Karpas-422 (cell line): ENCODE measurements at regions not wholly inside any gene's neighbourhood (a gene's known extent, or its start where the extent isn't known, plus 50 kb on each side); places are given as distances from the start of the nearest gene placed in this dataset.

ENCODE experiments used
- DNase-seq: peaks from one replicate; pipeline ENCODE4 v3.0.0-alpha.2; 2015
- H2AFZ ChIP-seq: fragments of 200-600 bp; sonication (generic); 2 replicates; pipeline ENCODE4 v1.6.1; 2014; ENCODE audit warnings: antibody characterized with exemption, low read length, mixed read lengths
- H3K27ac ChIP-seq: fragments of 200-600 bp; sonication (generic); 2 replicates; pipeline ENCODE4 v1.5.1; 2014; ENCODE audit warnings: mild to moderate bottlenecking, low read length, moderate library complexity
- H3K27me3 ChIP-seq: fragments of 200-600 bp; sonication (generic); 2 replicates; pipeline ENCODE4 v1.6.1; 2014; ENCODE audit warnings: low read length, mixed read lengths
- H3K36me3 ChIP-seq: fragments of 200-600 bp; sonication (generic); 2 replicates; pipeline ENCODE4 v1.6.1; 2014; ENCODE audit warnings: low read length, mixed read lengths; ENCODE audit not compliant: insufficient read depth
- H3K4me1 ChIP-seq: fragments of 200-600 bp; sonication (generic); 2 replicates; pipeline ENCODE4 v1.6.1; 2014; ENCODE audit warnings: mild to moderate bottlenecking, low read length, mixed read lengths
- H3K4me2 ChIP-seq: fragments of 200-600 bp; sonication (generic); 2 replicates; pipeline ENCODE4 v1.6.1; 2014; ENCODE audit warnings: low read length, low read depth, mild to moderate bottlenecking; ENCODE audit not compliant: poor library complexity, severe bottlenecking
- H3K4me3 ChIP-seq: fragments of 200-600 bp; sonication (generic); 2 replicates; pipeline ENCODE4 v1.5.1; 2014; ENCODE audit warnings: mild to moderate bottlenecking, antibody characterized with exemption, low read length, mixed read lengths
- H3K79me2 ChIP-seq: fragments of 200-600 bp; sonication (generic); 2 replicates; pipeline ENCODE4 v1.6.1; 2014; ENCODE audit warnings: mild to moderate bottlenecking, low read length, mixed read lengths
- H3K9ac ChIP-seq: fragments of 200-600 bp; sonication (generic); 2 replicates; pipeline ENCODE4 v1.6.0; 2014; ENCODE audit warnings: low read length
- H3K9me2 ChIP-seq: fragments of 200-600 bp; sonication (generic), shearing (Covaris generic); replicated peaks from 2 replicates; pipeline ENCODE4 v1.6.0; 2014; ENCODE audit warnings: mild to moderate bottlenecking, low read length, moderate library complexity; ENCODE audit not compliant: insufficient read depth
- H3K9me3 ChIP-seq: fragments of 300-700, 200-600 bp; sonication (generic); 2 replicates; pipeline ENCODE4 v1.6.1; 2014; ENCODE audit warnings: low read length, mixed read lengths
- H4K20me1 ChIP-seq: fragments of 200-600 bp; sonication (generic); 2 replicates; pipeline ENCODE4 v1.6.1; 2014; ENCODE audit warnings: mild to moderate bottlenecking, antibody characterized with exemption, low read length, low read depth; ENCODE audit not compliant: insufficient read depth

GRCh38 chr13:111866731-111867245 lies 200.2 kb upstream of the SOX1 start:
- Histone ChIP-seq H3K9me3 (no peaks in the 10 kb centered on the region), H3K9ac (no peak overlapping the region), H3K36me3 (no peaks in the 10 kb centered on the region), H3K79me2 (no peaks in the 10 kb centered on the region), H3K4me2 (no peak overlapping the region), H3K27me3 (no peaks in the 10 kb centered on the region), H4K20me1 (no peaks in the 10 kb centered on the region), H2AFZ (no peak overlapping the region), H3K9me2 (no peaks in the 10 kb centered on the region), H3K4me1 (no peaks in the 10 kb centered on the region), H3K27ac (no peak overlapping the region), H3K4me3 (no peak overlapping the region)
- no peak for DNase-seq

DNA sequence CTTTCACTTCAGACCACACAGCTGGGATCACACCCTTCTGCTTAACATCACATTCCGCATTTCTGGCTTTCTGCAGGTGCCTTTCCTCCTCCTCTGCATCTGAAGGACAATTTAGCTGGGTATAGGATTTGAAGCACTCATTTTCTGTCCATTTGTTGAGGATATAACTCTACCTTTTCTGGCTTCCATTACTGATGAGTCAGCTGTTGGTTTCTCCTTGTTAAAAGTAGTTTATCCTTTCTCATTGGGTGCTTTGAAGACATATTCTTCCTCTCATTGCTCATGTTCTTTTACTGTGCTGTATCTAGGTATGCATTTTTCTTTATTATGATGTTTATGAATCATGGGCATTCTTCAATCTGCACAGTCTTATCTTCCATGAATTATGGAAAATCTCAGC lies 199.3 kb upstream of the SOX1 start:
- no peak for DNase-seq
- Histone ChIP-seq H3K4me2 (no peak overlapping the region), H3K27me3 (no peaks in the 10 kb centered on the region), H3K79me2 (no peaks in the 10 kb centered on the region), H2AFZ (no peak overlapping the region), H3K27ac (no peak overlapping the region), H3K4me3 (no peak overlapping the region), H3K4me1 (no peaks in the 10 kb centered on the region), H3K36me3 (no peaks in the 10 kb centered on the region), H3K9ac (no peak overlapping the region), H3K9me3 (no peaks in the 10 kb centered on the region), H3K9me2 (no peaks in the 10 kb centered on the region), H4K20me1 (no peaks in the 10 kb centered on the region)

- Histone ChIP-seq H3K27ac (no peak overlapping the region), H4K20me1 (no peaks in the 10 kb centered on the region), H3K79me2 (no peaks in the 10 kb centered on the region), H2AFZ (no peak overlapping the region), H3K9ac (no peak overlapping the region), H3K27me3 (no peaks in the 10 kb centered on the region), H3K4me3 (no peak overlapping the region), H3K36me3 (no peaks in the 10 kb centered on the region), H3K9me3 (no peaks in the 10 kb centered on the region), H3K9me2 (no peaks in the 10 kb centered on the region), H3K4me2 (no peak overlapping the region), H3K4me1 (no peaks in the 10 kb centered on the region)
- no peak for DNase-seq
Observed at GRCh38 chr13:111868716-111869115, 198.2 kb upstream of the SOX1 start.

- H3K4me1 ChIP-seq: no peaks in the 10 kb centered on the region
- H3K4me2 ChIP-seq: no peak overlapping the region
- H3K9me2 ChIP-seq: no peaks in the 10 kb centered on the region
- no peak overlapping the region for H2AFZ ChIP-seq
- H3K27me3 ChIP-seq: no peaks in the 10 kb centered on the region
- no peaks in the 10 kb centered on the region for H3K36me3 ChIP-seq
- no peak overlapping the region for H3K4me3 ChIP-seq
- H3K9me3 ChIP-seq: no peaks in the 10 kb centered on the region
- H3K27ac ChIP-seq: no peak overlapping the region
- H3K79me2 ChIP-seq: no peaks in the 10 kb centered on the region
- H3K9ac ChIP-seq: no peak overlapping the region
- H4K20me1 ChIP-seq: no peaks in the 10 kb centered on the region
- DNase-seq: no peak
Observed at GRCh38 chr13:111872475-111873150, 194.3 kb upstream of the SOX1 start.

DNA sequence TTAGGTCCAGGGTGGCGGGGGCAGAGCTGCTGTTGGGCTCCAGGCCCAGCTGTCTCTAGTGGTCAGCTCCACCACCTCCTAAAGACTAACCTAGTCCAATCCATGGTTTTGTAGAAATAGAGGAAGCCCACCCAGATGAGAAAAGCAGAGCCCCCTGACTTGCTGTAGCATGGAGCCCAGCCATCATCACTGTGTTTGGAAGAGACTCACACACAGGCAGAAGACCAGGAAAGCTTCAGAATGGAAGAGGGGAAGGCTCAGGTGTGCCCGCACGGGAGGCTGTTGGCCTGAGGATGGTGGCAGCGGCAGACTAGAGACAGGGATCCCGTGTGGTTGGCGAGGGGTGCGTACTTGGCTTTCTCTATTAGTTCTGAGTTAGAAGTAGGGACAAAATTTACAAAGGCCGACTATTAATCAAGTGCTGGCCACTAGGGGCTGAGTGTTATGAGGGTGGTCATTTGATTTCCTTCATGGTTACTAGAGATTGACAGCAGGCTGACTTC lies 193.2 kb upstream of the SOX1 start:
- no peaks in the 10 kb centered on the region for H3K4me1 ChIP-seq
- DNase-seq: no peak
- H3K9ac ChIP-seq: no peak overlapping the region
- H3K36me3 ChIP-seq: no peaks in the 10 kb centered on the region
- no peak overlapping the region for H2AFZ ChIP-seq
- no peaks in the 10 kb centered on the region for H3K79me2 ChIP-seq
- no peak overlapping the region for H3K4me3 ChIP-seq
- no peaks in the 10 kb centered on the region for H3K9me3 ChIP-seq
- no peaks in the 10 kb centered on the region for H3K27me3 ChIP-seq
- no peak overlapping the region for H3K27ac ChIP-seq
- H3K9me2 ChIP-seq: no peaks in the 10 kb centered on the region
- H4K20me1 ChIP-seq: no peaks in the 10 kb centered on the region
- no peak overlapping the region for H3K4me2 ChIP-seq

- Histone ChIP-seq H3K27me3 (no peaks in the 10 kb centered on the region), H3K9me2 (no peaks in the 10 kb centered on the region), H2AFZ (no peak overlapping the region), H3K9ac (no peak overlapping the region), H3K4me2 (no peak overlapping the region), H3K79me2 (no peaks in the 10 kb centered on the region), H3K4me1 (no peaks in the 10 kb centered on the region), H3K36me3 (no peaks in the 10 kb centered on the region), H3K4me3 (no peak overlapping the region), H3K9me3 (no peaks in the 10 kb centered on the region), H3K27ac (no peak overlapping the region), H4K20me1 (no peaks in the 10 kb centered on the region)
- DNase-seq: no peak
Observed at GRCh38 chr13:111874981-111875380, 192.0 kb upstream of the SOX1 start.

- Histone ChIP-seq H3K36me3 (no peaks in the 10 kb centered on the region), H2AFZ (no peak overlapping the region), H3K9me2 (no peaks in the 10 kb centered on the region), H3K27me3 (no peaks in the 10 kb centered on the region), H3K4me2 (no peak overlapping the region), H3K9ac (no peak overlapping the region), H3K4me3 (no peak overlapping the region), H3K9me3 (no peaks in the 10 kb centered on the region), H3K4me1 (no peaks in the 10 kb centered on the region), H4K20me1 (no peaks in the 10 kb centered on the region), H3K79me2 (no peaks in the 10 kb centered on the region), H3K27ac (no peak overlapping the region)
- DNase-seq: no peak
Observed at GRCh38 chr13:111875915-111876314, 191.0 kb upstream of the SOX1 start.

GRCh38 chr13:111876506-111876905 lies 190.4 kb upstream of the SOX1 start:
- H3K27me3 ChIP-seq: no peaks in the 10 kb centered on the region
- DNase-seq: no peak

More at GRCh38 chr13:111876506-111876905, 190.4 kb upstream of the SOX1 start:
- H3K27ac ChIP-seq: no peak overlapping the region
- H3K79me2 ChIP-seq: no peaks in the 10 kb centered on the region
- no peak overlapping the region for H3K4me3 ChIP-seq
- no peaks in the 10 kb centered on the region for H3K9me2 ChIP-seq
- H2AFZ ChIP-seq: no peak overlapping the region
- no peaks in the 10 kb centered on the region for H4K20me1 ChIP-seq
- H3K4me1 ChIP-seq: no peaks in the 10 kb centered on the region
- H3K4me2 ChIP-seq: no peak overlapping the region
- no peaks in the 10 kb centered on the region for H3K9me3 ChIP-seq
- H3K36me3 ChIP-seq: no peaks in the 10 kb centered on the region
- H3K9ac ChIP-seq: no peak overlapping the region
